Muscle layer of duodenum (tissue), 2 donors: ENCODE measurements at regions not wholly inside any gene's neighbourhood (a gene's known extent, or its start where the extent isn't known, plus 50 kb on each side); places are given as distances from the start of the nearest gene placed in this dataset.

Source experiments
- H3K27ac ChIP-seq: one replicate; pipeline ENCODE4 v1.7.0; 2013; ENCODE audit warnings: mild to moderate bottlenecking, low read length
- H3K27me3 ChIP-seq: one replicate; pipeline ENCODE4 v1.7.0; 2013; ENCODE audit warnings: low read depth, mild to moderate bottlenecking, control low read depth, low read length
- H3K36me3 ChIP-seq, 2 donors: one replicate each; pipeline ENCODE4 v1.7.0; 2013; ENCODE audit warnings: low read length in 2 of 2, control low read depth in 1 of 2, mild to moderate bottlenecking in 1 of 2; ENCODE audit not compliant: insufficient read depth in 2 of 2, control insufficient read depth in 1 of 2
- H3K4me1 ChIP-seq, 2 donors: one replicate each; pipeline ENCODE4 v1.7.0; 2013; ENCODE audit warnings: low read length in 2 of 2, mild to moderate bottlenecking in 2 of 2, control low read depth in 1 of 2, moderate library complexity in 1 of 2; ENCODE audit not compliant: insufficient read depth in 2 of 2, control insufficient read depth in 1 of 2
- H3K4me3 ChIP-seq, 2 donors: one replicate each; pipeline ENCODE4 v1.7.0; 2013; ENCODE audit warnings: low read length in 2 of 2, low read depth in 1 of 2, mild to moderate bottlenecking in 1 of 2
- H3K9me3 ChIP-seq, 2 donors: one replicate each; pipeline ENCODE4 v1.7.0; 2013; ENCODE audit warnings: low read length in 2 of 2, control low read depth in 1 of 2, mild to moderate bottlenecking in 1 of 2; ENCODE audit not compliant: control insufficient read depth in 1 of 2
- donor health status: healthy.

DNA sequence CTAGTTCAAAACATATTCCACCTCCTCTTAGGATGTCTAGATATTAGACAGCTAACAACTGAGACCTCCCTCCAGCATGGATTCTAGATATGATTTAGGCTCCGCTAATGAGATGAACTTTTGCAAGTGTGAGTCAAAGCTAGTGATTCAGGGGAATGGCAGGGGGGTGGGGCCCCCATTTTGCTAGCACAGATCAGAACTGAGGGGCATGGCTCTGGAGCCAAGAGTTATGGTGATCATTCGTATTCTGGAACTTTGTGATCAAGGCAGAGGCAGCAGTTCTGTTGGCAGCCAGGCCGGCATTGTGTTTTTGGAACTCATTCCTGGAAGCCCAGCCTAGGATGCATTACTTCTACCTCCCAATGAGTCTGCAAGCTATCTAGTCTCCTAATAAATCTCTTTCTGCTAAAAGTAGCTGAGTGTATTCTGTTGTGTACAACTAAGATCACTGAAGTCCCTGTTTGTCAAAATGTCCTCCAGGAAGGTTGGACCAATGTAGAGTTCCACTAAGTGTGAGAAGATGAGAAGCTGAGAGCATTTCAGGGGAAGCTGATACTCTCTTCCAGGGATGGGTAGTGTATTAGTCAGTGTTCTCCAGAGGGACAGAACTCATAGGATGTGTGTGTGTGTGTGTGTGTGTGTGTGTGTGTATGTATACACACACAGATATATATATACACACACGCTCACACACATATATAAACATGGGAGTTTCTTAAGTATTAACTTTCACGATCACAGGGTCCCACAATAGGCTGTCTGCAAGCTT, 312.7 kb downstream of the TLE3 start:
- no peaks in the 10 kb centered on the region for H3K27me3 ChIP-seq
- H3K36me3 ChIP-seq = no peaks in the 10 kb centered on the region
- no peaks in the 10 kb centered on the region for H3K4me1 ChIP-seq
- H3K4me3 ChIP-seq = no peak overlapping the region
- no peak overlapping the region for H3K27ac ChIP-seq
- no peaks in the 10 kb centered on the region for H3K9me3 ChIP-seq

DNA sequence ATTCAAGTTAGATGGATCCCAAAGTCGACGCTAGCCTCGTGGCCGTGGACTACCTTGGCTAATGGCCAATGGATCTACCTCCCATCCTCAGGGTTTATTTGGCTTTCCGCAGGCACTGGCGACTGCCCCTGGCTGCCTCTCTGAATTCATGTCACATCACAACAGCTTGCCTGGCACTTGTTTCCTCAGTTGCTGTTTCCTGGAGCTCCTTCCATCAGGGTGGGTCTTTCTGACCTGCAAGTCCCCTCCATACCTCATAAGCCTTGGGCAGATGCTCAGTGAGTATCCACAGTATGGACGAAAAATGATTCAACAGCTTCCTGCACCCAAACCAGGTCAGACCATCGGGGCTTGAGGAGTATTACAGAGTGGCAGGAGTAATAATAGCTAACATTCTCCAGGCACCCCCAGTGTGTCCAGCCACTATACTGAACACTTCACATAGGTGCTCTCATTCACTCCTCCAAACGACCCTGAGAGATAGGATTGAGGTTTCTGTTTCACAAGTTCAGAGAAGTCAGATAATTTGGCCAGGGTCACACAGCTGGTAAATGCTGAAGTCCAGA, 311.5 kb downstream of the TLE3 start:
- no peaks in the 10 kb centered on the region for H3K36me3 ChIP-seq
- no peaks in the 10 kb centered on the region for H3K4me1 ChIP-seq
- no peaks in the 10 kb centered on the region for H3K27me3 ChIP-seq
- no peak overlapping the region for H3K27ac ChIP-seq
- H3K9me3 ChIP-seq = peaks cover 2 to 6% of the 10 kb centered on the region in 2 donors
- H3K4me3 ChIP-seq = no peak overlapping the region

DNA sequence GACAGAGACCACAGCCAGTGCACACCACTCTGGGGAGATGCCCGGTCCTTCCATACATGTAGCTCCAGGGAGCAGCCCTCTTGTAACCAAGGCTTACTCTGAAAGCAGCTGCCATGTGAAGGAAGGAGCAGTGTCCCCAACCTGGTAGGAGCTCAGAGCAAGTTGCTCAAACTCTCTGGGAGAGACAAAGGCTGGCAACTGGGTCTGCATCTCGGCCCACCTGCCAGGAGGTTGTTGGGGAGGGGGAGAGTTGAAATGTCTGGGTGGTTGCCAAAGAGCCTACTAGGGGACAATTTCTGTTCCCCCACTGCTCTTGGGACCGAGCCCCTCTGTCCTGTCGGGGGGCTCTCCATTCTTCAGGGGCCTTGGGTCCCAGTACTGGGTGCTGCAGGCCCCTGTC, 309.9 kb downstream of the TLE3 start:
- H3K36me3 ChIP-seq = no peaks in the 10 kb centered on the region
- H3K27ac ChIP-seq = no peak overlapping the region
- no peaks in the 10 kb centered on the region for H3K4me1 ChIP-seq
- no peak overlapping the region for H3K4me3 ChIP-seq
- H3K9me3 ChIP-seq = peaks cover 3 to 14% of the 10 kb centered on the region in 2 donors
- H3K27me3 ChIP-seq = no peaks in the 10 kb centered on the region

DNA sequence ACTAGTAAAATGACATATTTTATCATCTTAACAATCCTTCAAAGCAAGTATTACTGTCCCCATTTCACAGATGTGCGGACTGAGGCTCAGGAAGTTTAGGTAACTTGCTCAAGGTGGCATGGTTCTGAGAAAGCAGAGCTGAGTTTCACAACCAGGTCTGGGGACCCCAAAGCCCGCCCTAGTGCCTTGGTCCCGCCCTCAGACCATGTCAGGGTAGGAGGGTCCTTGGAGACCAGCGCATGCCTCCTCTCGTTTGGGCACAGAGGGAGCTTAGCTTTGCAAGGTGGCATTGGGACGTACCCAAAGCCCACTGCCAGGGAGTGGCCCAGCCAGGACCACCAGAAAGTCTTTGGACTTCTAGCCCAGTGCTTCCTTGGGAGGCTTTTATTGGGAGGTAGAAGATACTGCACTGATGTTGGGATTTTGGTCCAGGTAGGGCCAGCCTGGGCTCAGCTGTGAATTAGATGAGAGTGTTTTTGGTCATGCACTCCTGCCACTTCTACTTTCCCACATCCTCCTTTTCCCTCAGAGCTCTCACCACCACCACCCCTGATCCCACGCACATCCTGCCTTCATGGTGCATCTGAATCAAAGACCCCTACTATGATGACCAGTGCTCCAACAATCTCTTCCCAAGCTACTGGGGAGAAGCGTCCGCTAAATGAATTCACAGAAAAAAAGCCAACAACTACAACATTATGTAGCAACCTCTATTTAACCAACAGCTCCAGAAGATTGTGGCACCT, 307.9 kb downstream of the TLE3 start:
- peaks cover 0 to under 1% of the 10 kb centered on the region in 2 donors for H3K4me1 ChIP-seq
- H3K9me3 ChIP-seq = peaks cover 3 to 14% of the 10 kb centered on the region in 2 donors
- no peaks in the 10 kb centered on the region for H3K27me3 ChIP-seq
- H3K27ac ChIP-seq = no peak overlapping the region
- H3K4me3 ChIP-seq = no peak overlapping the region
- H3K36me3 ChIP-seq = no peaks in the 10 kb centered on the region

DNA sequence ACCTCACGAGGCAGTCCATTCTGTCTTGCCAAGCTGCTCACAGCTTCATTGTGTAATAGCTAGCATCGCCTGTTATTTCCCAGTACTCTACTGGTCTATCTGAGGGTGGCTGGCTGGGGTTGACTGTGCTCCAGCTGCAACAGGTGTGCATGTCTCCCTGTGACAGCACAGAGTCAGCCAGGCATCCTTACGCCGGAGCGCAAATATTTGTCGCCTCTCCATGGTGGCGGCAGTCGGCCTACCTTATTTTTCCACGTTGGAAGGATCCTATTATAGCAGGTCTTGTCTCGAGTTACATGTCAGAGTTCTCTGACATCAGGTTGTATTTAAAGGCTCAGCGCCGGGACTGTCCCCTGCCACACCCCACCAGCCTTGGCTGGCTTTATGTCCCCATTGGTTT, 307.1 kb downstream of the TLE3 start:
- Histone ChIP-seq H3K9me3 (peaks cover 3 to 14% of the 10 kb centered on the region in 2 donors), H3K4me1 (peaks cover 0 to 6% of the 10 kb centered on the region in 2 donors), H3K27ac (no peak overlapping the region), H3K27me3 (no peaks in the 10 kb centered on the region), H3K4me3 (no peak overlapping the region), H3K36me3 (no peaks in the 10 kb centered on the region)

DNA sequence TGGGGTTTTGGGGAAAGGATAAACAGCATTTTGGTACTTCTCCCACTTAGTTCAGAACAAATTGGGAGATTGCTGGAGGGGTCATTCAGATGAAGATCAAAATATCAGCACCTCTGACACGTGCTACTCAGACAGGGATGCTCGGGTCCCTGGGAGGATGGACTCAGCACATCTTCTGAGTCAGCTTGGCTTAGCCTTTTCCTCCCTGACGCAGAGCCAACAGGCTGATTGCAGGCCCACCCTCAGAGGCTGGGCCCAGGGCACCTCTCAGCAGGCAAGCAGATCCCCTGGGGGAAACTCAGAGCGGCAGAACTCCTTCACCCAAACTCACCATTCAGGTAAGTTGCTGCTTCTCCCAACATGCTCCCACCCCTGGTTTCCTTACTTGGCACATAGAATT, 304.9 kb downstream of the TLE3 start:
- Histone ChIP-seq H3K9me3 (peaks cover 3 to 14% of the 10 kb centered on the region in 2 donors), H3K27ac (no peak overlapping the region), H3K27me3 (no peaks in the 10 kb centered on the region), H3K36me3 (no peaks in the 10 kb centered on the region), H3K4me1 (peaks cover 0 to 6% of the 10 kb centered on the region in 2 donors), H3K4me3 (no peak overlapping the region)

DNA sequence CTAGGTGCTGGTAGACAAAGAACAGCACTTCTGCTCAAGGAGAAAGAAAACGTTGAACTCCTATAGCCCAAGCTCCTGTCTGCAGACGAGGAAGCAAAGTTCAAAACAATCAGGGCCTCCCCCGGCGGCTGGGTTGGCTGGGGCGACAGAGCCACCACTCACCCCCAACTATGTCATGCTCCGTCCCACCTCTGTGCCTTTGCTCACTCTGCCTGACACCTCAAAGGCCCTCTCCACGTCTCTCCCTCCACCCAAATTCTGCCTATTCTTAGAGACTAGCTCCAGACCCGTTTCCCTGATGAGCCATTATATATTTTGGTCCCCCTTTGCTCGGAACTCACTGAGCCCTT, 304.3 kb downstream of the TLE3 start:
- H3K36me3 ChIP-seq = no peaks in the 10 kb centered on the region
- peaks cover 0 to 6% of the 10 kb centered on the region in 2 donors for H3K4me1 ChIP-seq
- H3K9me3 ChIP-seq = peaks cover 3 to 14% of the 10 kb centered on the region in 2 donors
- H3K27ac ChIP-seq = no peak overlapping the region
- no peaks in the 10 kb centered on the region for H3K27me3 ChIP-seq
- H3K4me3 ChIP-seq = no peak overlapping the region

DNA sequence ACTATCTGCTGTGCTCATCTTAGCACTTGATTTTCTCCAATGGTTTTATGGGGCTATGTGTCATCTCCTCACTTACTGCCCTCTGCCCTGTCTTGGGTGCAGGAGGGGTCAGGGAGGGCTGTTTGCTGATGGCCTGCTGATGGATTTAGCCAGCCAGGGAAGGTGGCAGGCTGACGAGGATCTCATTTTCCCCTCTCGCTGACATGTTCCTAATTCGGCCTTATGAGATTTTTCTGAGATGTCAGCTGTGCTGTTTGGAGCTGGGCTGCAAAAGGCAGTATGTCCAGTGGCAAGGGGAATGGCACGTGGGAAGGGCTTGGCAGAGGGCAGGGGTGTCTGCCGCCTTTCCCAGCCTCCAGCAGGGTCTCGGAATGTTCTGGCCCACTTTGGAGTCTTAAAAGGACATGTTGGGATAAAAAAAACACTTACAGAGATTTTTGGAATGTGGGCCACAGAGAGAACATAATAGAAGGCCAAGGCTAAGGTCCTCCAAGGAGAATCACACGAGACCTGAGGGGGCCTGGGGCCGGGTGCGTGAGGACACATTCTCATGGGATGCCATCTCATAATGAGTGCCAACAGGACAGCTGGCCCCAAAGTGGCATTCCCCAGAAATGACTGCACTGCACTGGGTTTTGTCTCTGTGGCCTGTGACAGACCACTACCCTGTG, 303.8 kb downstream of the TLE3 start:
- Histone ChIP-seq H3K36me3 (no peaks in the 10 kb centered on the region), H3K9me3 (peaks cover 3 to 14% of the 10 kb centered on the region in 2 donors), H3K4me3 (no peak overlapping the region), H3K27me3 (no peaks in the 10 kb centered on the region), H3K27ac (no peak overlapping the region), H3K4me1 (peaks cover 0 to 6% of the 10 kb centered on the region in 2 donors)

DNA sequence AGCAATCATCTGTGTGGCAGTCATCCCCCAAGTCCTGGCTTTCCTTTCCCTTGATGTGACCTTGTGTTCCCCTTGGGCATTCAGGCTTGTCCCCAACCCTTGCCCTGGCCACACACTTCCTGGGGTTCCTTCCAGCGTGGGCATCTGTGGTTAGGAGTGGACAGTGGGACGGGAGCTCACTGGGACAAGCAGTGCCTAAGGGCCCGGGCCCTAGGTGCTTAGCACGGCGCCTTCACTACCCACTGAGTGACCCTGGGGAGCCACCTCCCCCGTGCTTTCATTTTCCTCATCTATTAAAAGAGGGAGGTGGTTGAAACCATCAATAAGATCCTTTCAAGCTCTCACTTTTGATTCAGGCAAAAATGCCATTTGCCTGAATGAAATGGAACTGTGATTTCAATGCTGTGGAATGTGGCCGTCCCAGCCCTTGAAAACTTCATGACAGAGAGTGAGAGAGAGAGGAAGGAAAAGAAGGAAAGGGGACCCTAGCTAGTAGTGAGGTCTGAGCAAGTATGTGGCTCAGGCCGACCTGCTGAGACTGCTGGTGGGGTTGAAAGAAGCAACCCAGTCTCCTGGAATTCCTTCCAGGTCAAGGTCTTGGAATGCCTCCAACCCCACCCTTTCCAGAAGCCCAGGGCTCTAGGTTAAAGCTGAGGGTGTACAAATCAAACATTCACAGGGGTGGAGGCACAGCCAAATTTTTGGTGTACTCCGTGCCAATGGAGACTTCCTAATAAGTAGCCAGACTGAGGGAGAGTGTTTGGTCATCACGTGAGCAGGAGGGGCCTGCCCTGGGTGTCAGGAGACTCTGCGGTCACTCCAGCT, 302.9 kb downstream of the TLE3 start:
- Histone ChIP-seq H3K9me3 (peaks cover 3 to 14% of the 10 kb centered on the region in 2 donors), H3K4me1 (peaks cover 0 to 6% of the 10 kb centered on the region in 2 donors), H3K36me3 (no peaks in the 10 kb centered on the region), H3K27me3 (no peaks in the 10 kb centered on the region), H3K4me3 (no peak overlapping the region), H3K27ac (no peak overlapping the region)

DNA sequence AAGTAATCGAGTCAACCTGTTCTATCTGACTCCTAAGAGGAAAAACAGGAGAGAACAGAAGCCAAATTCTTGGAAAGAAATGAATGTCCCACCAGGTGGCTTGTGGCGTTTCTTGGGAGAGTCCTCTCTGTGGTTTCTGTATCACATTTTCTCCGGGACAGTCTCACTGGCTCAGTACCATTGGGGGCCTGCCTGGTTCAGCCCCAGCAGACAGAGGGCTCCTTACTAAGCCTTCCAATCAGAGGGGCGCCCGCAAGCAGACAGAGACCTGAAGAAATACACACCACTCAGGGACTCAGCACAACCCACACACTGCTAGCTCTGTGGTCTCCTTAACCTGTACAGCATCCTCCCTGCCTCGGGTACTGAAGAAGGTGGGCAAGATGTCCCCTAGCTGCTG, 302.1 kb downstream of the TLE3 start:
- no peak overlapping the region for H3K4me3 ChIP-seq
- H3K4me1 ChIP-seq = peaks cover 0 to 6% of the 10 kb centered on the region in 2 donors
- H3K27me3 ChIP-seq = no peaks in the 10 kb centered on the region
- peaks cover 3 to 14% of the 10 kb centered on the region in 2 donors for H3K9me3 ChIP-seq
- no peaks in the 10 kb centered on the region for H3K36me3 ChIP-seq
- peak overlapping the region; percentile 19 for H3K27ac ChIP-seq
